Heart right ventricle (tissue), 16 donors: ENCODE measurements at regions not wholly inside any gene's neighbourhood (a gene's known extent, or its start where the extent isn't known, plus 50 kb on each side); places are given as distances from the start of the nearest gene placed in this dataset.

Experiments used
- ATAC-seq, 8 donors: fragments of 200-7000 bp; cut with Tn5 transposase; one replicate each; pipeline ENCODE4 v1.9.1; 2020; ENCODE audit warnings: mild to moderate bottlenecking in 8 of 8, moderate library complexity in 8 of 8, moderate number of reproducible peaks in 1 of 8
- DNase-seq, 2 donors: peaks; one replicate each; pipeline ENCODE4 v3.0.0-alpha.2; 2020
- H3K27ac ChIP-seq, 10 donors: fragments of 200-600 bp; sonication (generic) in 2 of 10; one replicate each; pipeline versions ENCODE4 v1.5.0 to v1.8.0; 2020 to 2022; ENCODE audit warnings: mild to moderate bottlenecking in 3 of 10
- H3K27me3 ChIP-seq, 7 donors: fragments of 200-600 bp; one replicate each; pipeline ENCODE4 v1.8.0; 2021 to 2022; ENCODE audit warnings: mild to moderate bottlenecking in 2 of 7
- H3K36me3 ChIP-seq, 9 donors: fragments of 200-600 bp; sonication (generic) in 1 of 9; one replicate each; pipeline versions ENCODE4 v1.5.0 to v1.8.0; 2020 to 2022; ENCODE audit warnings: mild to moderate bottlenecking in 2 of 9
- H3K4me1 ChIP-seq, 9 donors: fragments of 200-600 bp; sonication (generic) in 1 of 9; one replicate each; pipeline versions ENCODE4 v1.5.0 to v1.8.0; 2020 to 2022; ENCODE audit warnings: mild to moderate bottlenecking in 4 of 9
- H3K4me3 ChIP-seq, 10 donors: fragments of 200-600 bp; sonication (generic) in 2 of 10; one replicate each; pipeline versions ENCODE4 v1.5.0 to v1.8.0; 2020 to 2022; ENCODE audit warnings: mild to moderate bottlenecking in 7 of 10, moderate library complexity in 2 of 10
- H3K9me3 ChIP-seq, 11 donors: fragments of 200-600 bp in 10 of 11; sonication (generic) in 2 of 11; one replicate each; pipeline versions ENCODE4 v1.5.0 to v1.8.0; 2013 to 2022; ENCODE audit warnings: mild to moderate bottlenecking in 2 of 11, control low read depth in 1 of 11, moderate library complexity in 1 of 11
- WGBS, 2 donors: extraction: QIAGEN DNeasy Blood & Tissue Kit; methylation state at CpG; one replicate each; pipeline ENCODE4 v1.1.7; 2013; ENCODE audit warnings: inconsistent platforms in 1 of 2; 5-methylcytosine and 5-hydroxymethylcytosine counted together
- intact Hi-C, 10 donors: fragments of 100-400 bp; cut with DNase I; formaldehyde crosslinking; loops; one replicate each; pipeline versions ENCODE4 v1.11.1 to v1.14.2; 2022
- TF ChIP-seq, protein P1 (sequence below), 9 donors: fragments of 200-600 bp; sonication (generic) in 2 of 9; IDR thresholded peaks; one replicate each; pipeline versions ENCODE4 v1.5.0 to v1.8.0; 2021 to 2022; ENCODE audit warnings: antibody characterized with exemption in 9 of 9, mild to moderate bottlenecking in 5 of 9, moderate library complexity in 1 of 9
- donor health status: Arrhythmogenic right ventricular cardiomyopathy.
- donor health status: ischemic (EF 13 %, LVEDD 7.1; RV severe dilation, severe dysfunction).
- donor health status: healthy with polysubstance abuse.
- donor health status: DM: no; HTN: yes; CAD: no.
- donor health status: DM: no; HTN: no; CAD: no.
- donor health status: ischemic (EF 25% LVEDD 6.9; RV normal size, moderate dysfunction).
- donor health status: ischemic (EF 25% LVEDD 5.7; RV mildly dilated, moderate dysfunction).
- donor health status: healthy.
- donor health status: DM: yes; HTN: yes; CAD: no.
- donor health status: Ischemic cardiomyopathy.
- donor health status: ischemic (EF 35%, LVEDD 5.7; RV mildly dilated, moderate dysfunction).
- donor health status: nonischemic (EF 11% LVEDD 7.7; RV severe dilation, severe dysfunction).
- donor health status: DM: yes; HTN: yes; CAD: no.
- donor health status: PGD.
- donor health status: ischemic (EF 29% LVEDD 5.4; RV normal size, mild dysfunction).
- donor health status: nonischemic (EF 23%, LVEDD 6.1; RV moderate dilation, normal function).

DNA sequence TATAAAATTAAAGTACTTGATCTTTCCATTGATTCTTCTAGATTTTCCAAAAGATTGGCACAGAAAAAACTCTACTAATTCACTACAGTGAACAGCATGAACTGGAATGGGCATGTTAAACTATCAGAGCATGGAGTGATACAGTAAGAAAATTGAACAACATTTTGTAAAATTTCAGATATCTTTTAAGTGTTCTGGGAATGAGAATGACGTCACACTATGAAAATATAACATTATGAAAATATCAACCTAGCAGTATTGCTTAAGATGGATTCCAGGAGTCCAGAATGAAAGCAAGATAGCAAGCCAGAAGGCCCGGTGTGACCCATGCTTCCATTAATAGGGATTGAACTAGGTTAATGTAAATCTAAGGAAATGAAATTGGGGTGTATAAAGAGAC, 319.9 kb downstream of the GABRG1 start:
- ATAC-seq (no peak), DNase-seq (no peak)
- Histone ChIP-seq H3K4me1 (no peaks in the 10 kb centered on the region), H3K9me3 (peaks cover 0 to 10% (median 0%) of the 10 kb centered on the region in 11 donors), H3K4me3 (no peak overlapping the region), H3K27me3 (no peaks in the 10 kb centered on the region), H3K36me3 (no peaks in the 10 kb centered on the region), H3K27ac (no peak overlapping the region)
- TF ChIP-seq, protein P1, sequence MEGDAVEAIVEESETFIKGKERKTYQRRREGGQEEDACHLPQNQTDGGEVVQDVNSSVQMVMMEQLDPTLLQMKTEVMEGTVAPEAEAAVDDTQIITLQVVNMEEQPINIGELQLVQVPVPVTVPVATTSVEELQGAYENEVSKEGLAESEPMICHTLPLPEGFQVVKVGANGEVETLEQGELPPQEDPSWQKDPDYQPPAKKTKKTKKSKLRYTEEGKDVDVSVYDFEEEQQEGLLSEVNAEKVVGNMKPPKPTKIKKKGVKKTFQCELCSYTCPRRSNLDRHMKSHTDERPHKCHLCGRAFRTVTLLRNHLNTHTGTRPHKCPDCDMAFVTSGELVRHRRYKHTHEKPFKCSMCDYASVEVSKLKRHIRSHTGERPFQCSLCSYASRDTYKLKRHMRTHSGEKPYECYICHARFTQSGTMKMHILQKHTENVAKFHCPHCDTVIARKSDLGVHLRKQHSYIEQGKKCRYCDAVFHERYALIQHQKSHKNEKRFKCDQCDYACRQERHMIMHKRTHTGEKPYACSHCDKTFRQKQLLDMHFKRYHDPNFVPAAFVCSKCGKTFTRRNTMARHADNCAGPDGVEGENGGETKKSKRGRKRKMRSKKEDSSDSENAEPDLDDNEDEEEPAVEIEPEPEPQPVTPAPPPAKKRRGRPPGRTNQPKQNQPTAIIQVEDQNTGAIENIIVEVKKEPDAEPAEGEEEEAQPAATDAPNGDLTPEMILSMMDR (IDR thresholded peaks at IDR 0.05): no peak
- WGBS, 2 donors: 73 to 77% methylated on average over 2 of the region's 2 CpGs
- intact Hi-C loops: no loop called here

DNA sequence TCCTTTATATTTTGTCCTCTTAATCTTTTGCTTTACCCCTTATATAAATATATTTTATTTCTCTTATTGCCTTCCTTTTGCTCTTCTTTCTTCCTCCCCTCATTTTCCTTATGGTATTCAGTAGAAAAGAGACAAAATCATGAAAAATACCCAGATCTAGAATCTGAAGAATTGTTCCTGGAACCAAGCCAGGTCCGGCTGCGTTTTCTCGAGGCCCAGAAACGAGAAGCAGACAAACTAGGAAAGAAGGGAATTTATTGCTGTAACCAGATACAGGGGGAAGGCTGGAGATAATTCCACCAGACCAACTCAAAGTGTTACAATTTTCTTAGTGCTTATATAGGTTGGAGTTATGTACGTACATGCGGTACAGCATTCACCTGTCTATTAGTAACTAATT, 328.7 kb downstream of the GABRG1 start:
- ATAC-seq (no peak), DNase-seq (no peak)
- no peaks in the 10 kb centered on the region for H3K4me1 ChIP-seq
- no peaks in the 10 kb centered on the region for H3K36me3 ChIP-seq
- no peak overlapping the region for H3K4me3 ChIP-seq
- intact Hi-C loops: no loop called here
- peaks cover 0 to 10% (median 0%) of the 10 kb centered on the region in 11 donors for H3K9me3 ChIP-seq
- H3K27ac ChIP-seq: no peak overlapping the region
- 55 to 67% methylated on average over 6 of the region's 6 CpGs for WGBS, 2 donors
- no peaks in the 10 kb centered on the region for H3K27me3 ChIP-seq
- TF ChIP-seq, protein P1 (IDR thresholded peaks at IDR 0.05): no peak

DNA sequence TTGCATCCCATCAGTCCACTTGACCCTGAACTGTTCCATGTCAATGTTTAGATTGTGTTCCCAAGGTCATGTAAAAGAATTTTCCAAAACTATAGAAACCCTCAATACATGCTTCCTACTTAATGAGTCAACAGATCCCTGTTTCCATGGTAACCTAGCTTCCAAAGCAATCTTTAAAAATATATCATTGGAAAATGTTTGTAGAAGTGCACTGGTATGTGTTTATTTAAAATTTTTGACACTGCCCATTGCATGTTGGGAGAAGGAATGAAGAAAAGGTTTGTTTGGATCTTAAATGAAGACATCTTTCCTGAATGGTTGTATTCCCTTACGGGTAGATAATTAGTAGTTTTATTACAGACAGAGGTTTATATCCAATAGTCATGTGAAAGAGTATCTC, 345.3 kb downstream of the GABRG1 start:
- no peak overlapping the region for H3K27ac ChIP-seq
- TF ChIP-seq, protein P1 (IDR thresholded peaks at IDR 0.05): no peak
- intact Hi-C loops: no loop called here
- no peaks in the 10 kb centered on the region for H3K36me3 ChIP-seq
- no peak for ATAC-seq
- H3K27me3 ChIP-seq: no peaks in the 10 kb centered on the region
- WGBS, 2 donors: 84 to 95% methylated on average over 1 of the region's 1 CpG
- no peak for DNase-seq
- no peak overlapping the region for H3K4me3 ChIP-seq
- H3K9me3 ChIP-seq: peaks cover 0 to 16% (median 0%) of the 10 kb centered on the region in 11 donors
- no peaks in the 10 kb centered on the region for H3K4me1 ChIP-seq

DNA sequence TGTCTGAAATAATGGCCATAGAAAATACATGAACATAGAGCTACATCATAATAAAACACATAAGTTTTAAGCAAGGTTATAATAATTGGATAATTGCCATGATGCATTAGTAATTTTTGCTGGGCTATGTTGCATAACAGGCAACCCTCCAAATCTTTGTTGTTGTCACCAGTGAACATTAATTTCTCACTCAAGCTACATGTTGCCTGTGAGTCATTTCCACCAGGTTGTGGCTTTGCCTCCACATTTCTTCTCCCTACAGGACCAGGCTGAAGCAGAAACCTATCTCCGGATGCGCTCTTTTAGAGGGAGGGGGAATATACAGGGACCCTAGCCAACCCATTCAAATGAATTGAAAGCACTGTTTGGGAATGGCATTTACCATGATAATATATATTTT, 347.7 kb downstream of the GABRG1 start:
- Histone ChIP-seq H3K27me3 (no peaks in the 10 kb centered on the region), H3K36me3 (no peaks in the 10 kb centered on the region), H3K9me3 (peaks cover 0 to 9% (median 0%) of the 10 kb centered on the region in 11 donors), H3K4me3 (no peak overlapping the region), H3K27ac (no peak overlapping the region), H3K4me1 (no peaks in the 10 kb centered on the region)
- ATAC-seq: no peak
- intact Hi-C loops: no loop called here
- 94 to 96% methylated on average over 2 of the region's 2 CpGs for WGBS, 2 donors
- no peak for DNase-seq
- TF ChIP-seq, protein P1 (IDR thresholded peaks at IDR 0.05): no peak
